Lower lobe of right lung (tissue), 2 donors: ENCODE measurements at regions not wholly inside any gene's neighbourhood (a gene's known extent, or its start where the extent isn't known, plus 50 kb on each side); places are given as distances from the start of the nearest gene placed in this dataset.

Source experiments
- ATAC-seq, 2 donors: fragments of 200-7000 bp; cut with Tn5 transposase; one replicate each; pipeline ENCODE4 v1.9.1; 2020 to 2022; ENCODE audit warnings: mild to moderate bottlenecking in 2 of 2, moderate library complexity in 2 of 2
- DNase-seq: peaks from one replicate; pipeline ENCODE4 v3.0.0-alpha.2; 2020
- H3K27ac ChIP-seq: fragments of 200-600 bp; one replicate; pipeline ENCODE4 v1.8.0; 2022
- H3K27me3 ChIP-seq: fragments of 200-600 bp; one replicate; pipeline ENCODE4 v1.8.0; 2022; ENCODE audit warnings: low read depth
- H3K36me3 ChIP-seq: fragments of 200-600 bp; one replicate; pipeline ENCODE4 v1.8.0; 2022; ENCODE audit warnings: mild to moderate bottlenecking
- H3K4me1 ChIP-seq: fragments of 200-600 bp; one replicate; pipeline ENCODE4 v1.8.0; 2022
- H3K4me3 ChIP-seq: fragments of 200-600 bp; one replicate; pipeline ENCODE4 v1.8.0; 2022; ENCODE audit warnings: mild to moderate bottlenecking
- H3K9me3 ChIP-seq: fragments of 200-600 bp; one replicate; pipeline ENCODE4 v1.8.0; 2022
- CTCF ChIP-seq: fragments of 200-600 bp; IDR thresholded peaks from one replicate; pipeline ENCODE4 v1.8.0; 2022; ENCODE audit warnings: antibody characterized with exemption, mild to moderate bottlenecking
- intact Hi-C: fragments of 100-400 bp; cut with DNase I; formaldehyde crosslinking; loops from one replicate; pipeline ENCODE4 v1.11.0; 2022
- donor health status: DM: no; HTN: yes; CAD: no; lungs with severe emphysema.

DNA sequence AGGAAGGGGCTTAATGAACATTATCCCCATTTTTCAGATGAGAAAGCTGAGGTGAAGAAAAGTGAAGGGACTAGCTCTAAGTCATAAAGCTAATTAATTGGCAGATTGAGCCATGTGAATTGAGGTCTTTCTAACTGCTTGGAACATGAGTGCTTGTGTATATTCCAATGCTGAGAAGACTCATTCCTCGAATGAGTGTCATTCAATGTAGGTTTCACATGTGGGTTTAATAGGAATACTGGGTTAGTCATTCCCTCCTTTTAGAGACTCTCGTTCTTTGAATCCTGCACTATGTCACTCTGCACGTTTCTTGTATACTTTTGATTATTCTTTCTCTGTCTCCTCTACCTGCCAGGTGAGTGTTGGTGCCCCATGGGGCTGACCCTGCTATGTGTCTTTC lies 218.2 kb downstream of the HRH4 start:
- intact Hi-C loops = no loop called here
- Histone ChIP-seq H3K4me1 (no peaks in the 10 kb centered on the region), H3K4me3 (no peak overlapping the region), H3K27me3 (no peaks in the 10 kb centered on the region), H3K9me3 (no peaks in the 10 kb centered on the region), H3K27ac (no peak overlapping the region), H3K36me3 (no peaks in the 10 kb centered on the region)
- ATAC-seq (no peak), DNase-seq (no peak)
- TF ChIP-seq CTCF = no peak

GRCh38 chr18:24679062-24679461 lies 218.6 kb downstream of the HRH4 start:
- Histone ChIP-seq H3K4me3 (no peak overlapping the region), H3K27ac (no peak overlapping the region), H3K4me1 (no peaks in the 10 kb centered on the region), H3K9me3 (no peaks in the 10 kb centered on the region), H3K36me3 (no peaks in the 10 kb centered on the region), H3K27me3 (no peaks in the 10 kb centered on the region)
- DNase-seq = no peak
- TF ChIP-seq CTCF = no peak
- no peak for ATAC-seq
- intact Hi-C loops = no loop called here

DNA sequence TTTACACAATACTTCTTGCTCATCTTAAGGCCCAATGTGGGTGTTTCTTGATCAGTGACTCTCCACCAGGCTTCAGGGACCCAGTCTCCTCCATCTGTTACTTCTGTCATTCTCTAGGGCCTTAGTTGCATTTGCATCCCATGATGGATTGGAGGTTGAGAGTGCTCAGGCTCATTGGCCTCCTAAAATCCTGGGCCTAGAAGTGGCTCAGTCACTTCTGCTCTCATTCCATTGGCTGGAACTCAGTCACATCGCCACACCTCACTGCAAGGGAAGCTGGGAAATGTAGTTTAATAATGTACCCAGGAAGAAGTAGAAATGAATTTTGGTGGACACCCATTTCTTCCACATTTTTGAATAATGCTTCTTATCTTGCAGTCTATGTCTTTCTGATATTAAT lies 223.5 kb downstream of the HRH4 start:
- no peak overlapping the region for H3K4me3 ChIP-seq
- no peaks in the 10 kb centered on the region for H3K9me3 ChIP-seq
- ATAC-seq (no peak), DNase-seq (no peak)
- H3K36me3 ChIP-seq = no peaks in the 10 kb centered on the region
- intact Hi-C loops = no loop called here
- no peaks in the 10 kb centered on the region for H3K27me3 ChIP-seq
- H3K27ac ChIP-seq = no peak overlapping the region
- no peaks in the 10 kb centered on the region for H3K4me1 ChIP-seq
- no peak for TF ChIP-seq CTCF

DNA sequence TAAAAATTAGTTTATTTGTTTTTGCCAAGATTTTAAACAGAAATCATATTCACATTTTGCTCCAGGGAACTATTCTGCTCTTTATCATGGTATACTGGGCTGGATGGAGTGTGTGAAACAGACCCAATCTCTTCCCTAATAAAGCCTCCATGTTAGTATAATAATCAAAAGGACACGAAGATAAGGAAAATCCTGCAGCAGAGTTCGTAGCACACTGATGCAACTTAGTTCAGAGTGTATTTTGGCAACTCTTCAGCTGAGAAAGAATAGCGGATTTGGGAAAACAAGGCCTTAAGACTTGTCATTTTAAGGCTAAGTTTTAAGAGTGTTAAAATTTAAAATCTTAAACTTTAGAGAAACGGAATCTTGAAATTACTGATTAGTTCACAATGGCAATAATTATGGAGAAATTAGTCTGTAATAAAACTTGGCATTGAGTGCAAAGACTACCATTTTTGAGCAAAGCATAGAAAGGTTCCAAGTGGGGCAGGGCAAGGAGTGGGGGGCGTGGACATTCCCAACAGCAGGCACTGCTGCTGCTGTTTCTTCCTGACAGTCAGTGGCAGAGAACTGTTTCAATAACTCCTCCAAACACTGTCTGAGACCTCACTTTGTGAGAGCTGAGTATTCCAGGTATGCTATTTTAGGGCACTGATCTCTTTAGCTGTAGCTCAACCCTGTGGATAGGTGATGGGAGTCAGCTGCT lies 225.0 kb downstream of the HRH4 start:
- Histone ChIP-seq H3K9me3 (no peaks in the 10 kb centered on the region), H3K27ac (no peak overlapping the region), H3K36me3 (no peaks in the 10 kb centered on the region), H3K4me1 (no peaks in the 10 kb centered on the region), H3K4me3 (no peak overlapping the region), H3K27me3 (no peaks in the 10 kb centered on the region)
- ATAC-seq (no peak), DNase-seq (no peak)
- no peak for TF ChIP-seq CTCF
- intact Hi-C loops = no loop called here

GRCh38 chr18:24695168-24695567 lies 234.7 kb downstream of the HRH4 start:
- Histone ChIP-seq H3K27me3 (no peaks in the 10 kb centered on the region), H3K4me3 (no peak overlapping the region), H3K4me1 (no peaks in the 10 kb centered on the region), H3K9me3 (no peaks in the 10 kb centered on the region), H3K27ac (no peak overlapping the region), H3K36me3 (no peaks in the 10 kb centered on the region)
- no peak for TF ChIP-seq CTCF
- intact Hi-C loops = no loop called here
- DNase-seq (no peak), ATAC-seq (no peak)
